HG03457 (cell line): ENCODE measurements at regions not wholly inside any gene's neighbourhood (a gene's known extent, or its start where the extent isn't known, plus 50 kb on each side); places are given as distances from the start of the nearest gene placed in this dataset.
"Not testable (repeated sequence)": the region's sequence is repeated elsewhere in the genome, so short reads cannot be mapped to it uniquely, and the experiment has no call there.

Experiments used
- ATAC-seq: cut with Tn5 transposase; IDR thresholded peaks from one replicate; pipeline ENCODE4 v1.9.1; 2021; ENCODE audit warnings: moderate number of reproducible peaks; ENCODE audit not compliant: unreplicated experiment

DNA sequence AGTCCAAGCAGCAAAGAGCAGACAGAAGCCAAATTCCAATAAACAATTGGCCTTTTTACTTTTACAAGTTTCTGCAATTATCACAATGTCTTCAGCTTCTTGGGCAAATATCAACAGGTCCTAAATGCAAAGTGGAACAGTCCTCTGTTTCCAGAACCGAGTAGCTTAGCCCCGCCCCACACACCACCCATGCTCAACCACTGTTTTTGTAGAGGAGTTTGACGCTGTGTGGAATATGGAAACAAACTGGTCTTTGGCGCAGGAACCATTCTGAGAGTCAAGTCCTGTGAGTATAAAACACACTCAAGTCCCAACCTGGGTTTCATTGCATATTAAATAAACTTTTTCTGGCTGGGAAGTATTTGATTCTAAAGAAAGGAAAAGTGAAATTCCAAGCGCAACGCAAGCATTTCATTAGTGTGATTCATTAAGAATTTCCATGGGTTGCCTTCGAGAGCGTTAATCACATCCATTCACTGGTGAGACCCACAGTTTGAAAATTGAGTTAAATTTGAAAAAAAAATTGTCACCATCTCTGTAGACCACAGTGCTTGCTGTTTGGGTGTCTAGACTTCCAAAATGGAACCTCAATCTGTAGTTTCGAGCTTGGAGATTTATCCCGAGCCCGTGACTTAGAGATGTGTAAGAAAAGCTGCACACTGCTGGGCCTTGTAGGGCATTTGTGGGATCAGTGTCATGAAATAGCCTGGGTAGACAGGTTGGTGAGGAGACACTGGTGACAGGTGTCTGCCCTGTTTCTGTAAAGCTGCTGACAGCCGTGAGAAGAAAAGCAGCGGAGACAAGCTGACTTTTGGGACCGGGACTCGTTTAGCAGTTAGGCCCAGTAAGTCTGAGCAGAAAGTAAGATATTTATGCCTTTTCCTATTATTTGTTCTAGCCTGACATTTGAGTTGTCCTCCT, 96.1 kb downstream of the DAD1 start:
- no peak for ATAC-seq

DNA sequence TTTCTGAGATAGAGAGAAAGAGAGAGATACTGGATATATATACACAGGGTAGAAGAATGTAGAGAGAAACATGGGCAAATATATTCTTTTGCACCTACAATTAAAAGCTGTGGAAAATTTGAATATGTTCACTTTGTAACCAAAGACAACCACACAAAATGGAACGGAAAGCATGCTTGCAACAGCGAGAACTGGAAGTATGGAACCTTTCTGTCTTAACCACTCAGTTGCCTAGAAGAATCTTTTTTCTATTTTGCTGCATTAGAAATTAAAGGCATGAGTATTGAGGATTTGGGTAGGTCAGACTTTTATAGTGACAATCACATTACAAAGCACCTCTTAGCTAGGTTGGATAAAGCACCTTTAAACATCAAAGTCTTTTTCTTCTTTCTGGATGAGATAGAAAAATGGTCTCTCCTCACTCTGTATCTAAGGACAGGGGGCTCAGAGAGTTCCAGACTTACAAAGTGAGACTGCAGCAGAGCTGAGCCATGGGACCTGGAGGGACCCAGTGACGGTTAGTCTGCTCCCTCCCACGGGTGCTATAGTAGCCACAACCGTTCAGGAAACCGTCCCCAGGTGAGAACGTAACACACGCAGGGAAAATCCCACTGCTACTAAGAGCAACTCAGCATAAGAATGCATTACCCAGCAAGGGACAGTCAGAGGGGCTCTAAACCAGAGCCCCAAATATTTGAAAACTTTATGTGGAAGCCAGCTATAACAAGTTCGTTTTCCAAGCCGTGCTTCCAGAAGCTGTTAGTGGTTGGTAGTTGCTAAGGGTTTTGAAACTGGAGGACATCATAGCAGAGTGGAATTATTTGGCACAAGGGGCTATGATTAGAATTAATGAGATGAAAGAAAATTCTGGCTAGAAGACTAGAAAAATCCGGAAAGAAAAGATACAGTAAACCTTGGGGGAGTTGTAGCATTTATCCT, 97.1 kb downstream of the DAD1 start:
- no peak for ATAC-seq

- ATAC-seq = not testable (repeated sequence)
Observed at GRCh38 chr14:22491053-22491452, 98.0 kb downstream of the DAD1 start.

GRCh38 chr14:22489957-22490950, 98.8 kb downstream of the DAD1 start:
- ATAC-seq = no peak

DNA sequence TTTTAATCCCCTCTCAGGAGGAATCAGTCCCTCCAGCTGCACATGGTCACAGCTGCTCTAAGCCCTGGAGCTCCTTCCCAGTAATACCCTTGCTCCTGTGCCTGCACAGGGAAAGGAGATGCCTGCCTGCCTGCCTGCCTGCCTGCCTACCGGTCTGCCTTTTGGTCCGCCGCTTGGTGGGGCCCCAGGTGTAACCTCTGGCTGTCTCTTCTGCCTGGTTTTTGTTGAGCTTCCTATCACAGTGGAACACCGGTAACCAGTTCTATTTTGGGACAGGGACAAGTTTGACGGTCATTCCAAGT, 99.8 kb downstream of the DAD1 start:
- no peak for ATAC-seq

DNA sequence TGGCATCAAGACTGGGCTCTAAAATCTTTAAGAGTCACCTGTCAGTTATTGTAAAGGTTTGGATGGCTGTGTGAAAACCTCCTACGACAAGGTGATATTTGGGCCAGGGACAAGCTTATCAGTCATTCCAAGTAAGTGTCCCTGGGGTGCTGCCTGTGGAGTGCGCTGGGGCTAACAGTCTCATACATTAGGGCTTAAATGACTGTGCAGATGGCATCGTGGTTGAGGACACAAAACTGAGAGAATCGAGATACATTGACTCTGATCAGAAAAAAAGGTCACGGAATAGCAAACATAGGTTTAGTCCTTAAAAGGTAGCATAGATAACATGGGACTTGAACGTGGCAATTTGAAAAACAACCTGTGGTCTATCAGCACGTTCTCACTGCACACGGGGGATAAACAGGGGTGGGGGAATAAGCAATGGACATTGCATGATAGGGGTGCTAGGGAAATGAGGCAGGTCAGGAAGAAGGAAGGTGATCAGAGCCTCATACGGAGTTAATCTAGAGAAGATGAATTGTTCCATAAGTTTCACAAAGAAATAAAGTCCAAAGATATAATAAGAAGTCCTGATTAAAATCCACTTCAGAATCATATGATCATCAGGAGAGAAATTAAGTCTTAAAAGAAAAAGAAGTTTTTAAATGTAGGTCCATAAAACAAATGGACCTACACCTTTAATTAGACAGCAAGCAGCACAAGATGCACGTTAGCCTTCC, 100.3 kb downstream of the DAD1 start:
- ATAC-seq = no peak

- ATAC-seq = no peak
Observed at GRCh38 chr14:22487941-22488340, 101.1 kb downstream of the DAD1 start.

DNA sequence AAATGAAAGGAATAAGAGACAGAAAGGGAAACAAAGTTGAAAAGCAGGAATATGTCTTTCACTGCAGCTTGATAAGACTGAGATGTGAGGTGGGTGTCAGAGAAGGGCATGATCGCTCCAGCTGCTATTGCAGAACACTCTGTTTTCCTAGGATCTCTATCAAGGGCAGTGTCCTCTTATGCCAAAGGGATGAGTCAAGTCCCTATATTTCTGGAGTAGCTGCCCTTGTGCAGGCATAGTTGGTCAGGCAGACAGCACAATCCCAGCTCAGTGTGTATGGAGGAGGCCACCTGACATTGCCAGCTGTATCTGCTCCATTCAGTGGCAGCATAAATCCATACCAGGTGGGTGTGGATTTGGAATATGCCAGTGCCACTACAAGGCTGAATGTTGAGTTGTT, 101.6 kb downstream of the DAD1 start:
- ATAC-seq = no peak

DNA sequence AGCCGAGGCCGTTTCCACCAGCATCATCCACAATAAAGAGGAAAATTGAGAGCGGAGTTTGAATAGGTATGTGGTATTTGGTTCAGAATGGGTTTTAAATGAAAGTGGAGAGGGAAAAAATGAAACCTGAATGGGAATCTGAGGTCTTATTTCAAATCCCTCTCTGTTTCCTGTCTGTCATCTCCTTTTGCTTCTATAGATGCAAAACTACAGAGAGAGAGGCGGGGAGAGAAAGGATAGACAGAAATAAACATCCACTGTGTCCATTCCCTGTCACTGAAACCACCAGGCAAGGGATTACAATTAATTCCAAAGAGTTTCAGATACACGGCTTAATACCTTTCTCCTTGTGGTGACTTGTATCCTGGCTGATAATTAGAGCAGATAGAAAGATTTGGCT, 102.3 kb downstream of the DAD1 start:
- ATAC-seq = no peak

DNA sequence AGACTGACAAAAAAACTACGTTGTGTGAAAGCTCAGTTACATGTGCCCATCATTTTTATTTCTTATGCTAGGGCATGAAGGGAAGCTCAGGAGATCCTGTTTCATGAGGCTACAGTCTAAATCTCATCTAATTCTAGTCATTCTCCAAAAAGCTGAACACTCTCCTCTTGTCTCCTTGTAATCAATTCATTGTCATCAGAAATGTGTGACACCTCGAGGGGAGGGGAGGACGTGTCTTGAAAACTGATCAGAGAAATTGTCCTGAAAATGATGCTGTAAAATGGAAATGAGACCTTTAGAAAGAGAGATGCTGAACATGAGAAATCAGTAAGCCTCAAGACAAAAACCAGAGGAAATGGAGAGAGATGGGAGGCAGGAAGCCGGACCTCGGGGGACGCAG, 103.4 kb downstream of the DAD1 start:
- no peak for ATAC-seq

GRCh38 chr14:22485178-22485577, 103.8 kb downstream of the DAD1 start:
- no peak for ATAC-seq

GRCh38 chr14:22484632-22485031, 104.4 kb downstream of the DAD1 start:
- no peak for ATAC-seq

DNA sequence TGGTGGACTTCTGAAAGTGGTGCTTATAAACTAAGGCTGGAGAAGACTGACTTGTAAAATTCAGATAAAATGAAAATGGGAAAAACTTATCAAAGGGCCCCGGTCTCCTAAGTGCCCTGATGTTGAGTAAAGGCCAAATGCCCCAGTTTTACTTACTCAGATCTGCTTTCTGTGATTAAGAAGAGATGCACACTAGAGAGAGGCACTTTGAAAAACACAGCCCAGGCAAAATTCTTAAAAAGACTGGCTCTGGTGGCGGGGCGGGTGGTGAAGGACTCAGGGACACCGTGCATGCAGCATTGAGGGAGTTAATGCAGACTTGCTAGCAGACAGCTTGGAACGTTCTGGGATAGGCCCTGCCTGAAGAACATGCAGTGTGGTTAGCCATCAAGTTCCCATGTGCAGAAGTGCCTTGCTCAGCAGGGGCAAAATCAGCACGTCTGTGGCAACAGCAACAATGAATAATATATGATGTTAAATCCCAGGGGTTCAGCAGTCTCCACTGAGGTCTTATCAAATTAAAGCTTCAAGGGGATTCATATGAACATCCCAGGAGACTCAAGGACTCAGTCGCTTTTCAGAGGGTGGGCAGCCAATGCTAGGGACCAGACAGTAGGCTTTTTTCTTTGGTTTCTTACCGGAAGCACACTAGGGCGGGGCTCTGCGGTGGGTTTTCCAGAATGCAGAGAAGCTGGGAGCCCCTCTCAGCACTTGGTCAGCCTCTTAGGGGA, 105.0 kb downstream of the DAD1 start:
- ATAC-seq = no peak

GRCh38 chr14:22482782-22483553, 106.1 kb downstream of the DAD1 start:
- no peak for ATAC-seq

DNA sequence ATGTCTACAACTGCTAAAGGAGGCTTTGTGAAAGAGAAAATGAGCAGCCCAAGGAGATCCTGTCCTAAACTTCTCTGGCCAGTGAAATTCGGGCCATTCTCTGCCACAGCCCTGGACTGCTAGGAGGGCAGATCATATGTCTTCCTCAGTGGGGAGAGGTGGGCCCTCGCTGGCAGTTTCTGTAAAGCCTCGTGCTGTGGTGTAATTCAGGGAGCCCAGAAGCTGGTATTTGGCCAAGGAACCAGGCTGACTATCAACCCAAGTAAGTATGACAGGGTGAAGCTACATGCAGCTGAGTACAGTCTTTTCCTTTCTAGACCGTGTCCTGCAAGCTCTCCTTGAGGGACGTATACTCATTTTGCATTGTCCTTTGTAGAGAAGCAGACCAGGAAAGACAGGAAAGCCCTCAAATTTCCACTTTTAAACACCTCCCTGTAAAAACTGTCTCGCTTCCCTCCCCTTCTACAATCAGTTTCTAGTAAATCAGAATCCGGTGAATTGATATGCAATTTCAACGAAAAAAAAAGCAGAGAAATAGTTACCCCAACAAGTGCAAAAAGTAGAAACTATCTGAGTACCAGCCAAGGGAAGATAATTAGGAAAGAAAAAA, 106.8 kb downstream of the DAD1 start:
- no peak for ATAC-seq

GRCh38 chr14:22481546-22481945, 107.5 kb downstream of the DAD1 start:
- no peak for ATAC-seq

DNA sequence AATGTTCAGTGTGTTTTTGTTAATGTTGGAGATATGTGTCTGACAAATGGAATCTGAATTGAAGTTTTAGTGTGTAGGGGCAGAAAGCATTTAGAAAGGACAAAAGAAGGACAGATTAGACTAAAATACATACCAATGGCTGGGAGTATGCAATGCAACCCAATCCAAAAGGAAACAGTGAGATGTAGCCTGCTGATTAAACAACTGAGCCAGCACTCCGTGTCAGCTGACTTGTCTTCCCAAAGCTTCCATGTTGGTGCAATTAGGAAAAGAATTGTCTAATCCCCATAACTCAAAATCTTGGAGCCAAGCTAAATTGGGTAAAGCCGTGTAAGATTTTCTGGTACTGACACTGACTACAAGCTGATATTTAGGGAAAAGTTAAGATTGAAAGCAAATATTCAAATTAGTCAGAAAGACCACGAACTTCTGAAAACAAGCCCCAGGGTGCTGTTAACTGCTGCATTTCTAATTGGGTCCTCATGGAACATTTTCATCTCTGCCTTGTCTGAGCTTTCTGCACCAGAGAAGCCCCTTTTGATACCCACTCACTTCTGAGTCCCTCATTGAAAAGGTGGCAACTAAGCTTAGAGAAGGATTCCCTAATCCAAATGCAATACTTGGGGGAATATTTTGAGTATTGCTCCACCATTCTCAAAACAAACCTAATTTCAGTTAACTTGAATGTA, 109.1 kb downstream of the DAD1 start:
- ATAC-seq = no peak

- ATAC-seq = no peak
Observed at GRCh38 chr14:22479132-22479531, 109.9 kb downstream of the DAD1 start.
